Activated T-helper 1 cell treated with Interleukin-2 at 50 U/mL for 16 hours (primary cell): ENCODE measurements at regions not wholly inside any gene's neighbourhood (a gene's known extent, or its start where the extent isn't known, plus 50 kb on each side); places are given as distances from the start of the nearest gene placed in this dataset.
"Not testable (repeated sequence)": the region's sequence is repeated elsewhere in the genome, so short reads cannot be mapped to it uniquely, and the experiment has no call there.

Experiments
- DNase-seq: peaks from one replicate; pipeline ENCODE4 v3.0.0-alpha.2; 2020; ENCODE audit warnings: low read depth

- DNase-seq: no peak
Observed at GRCh38 chr5:40277161-40277906, 402.4 kb upstream of the PTGER4 start.

DNA sequence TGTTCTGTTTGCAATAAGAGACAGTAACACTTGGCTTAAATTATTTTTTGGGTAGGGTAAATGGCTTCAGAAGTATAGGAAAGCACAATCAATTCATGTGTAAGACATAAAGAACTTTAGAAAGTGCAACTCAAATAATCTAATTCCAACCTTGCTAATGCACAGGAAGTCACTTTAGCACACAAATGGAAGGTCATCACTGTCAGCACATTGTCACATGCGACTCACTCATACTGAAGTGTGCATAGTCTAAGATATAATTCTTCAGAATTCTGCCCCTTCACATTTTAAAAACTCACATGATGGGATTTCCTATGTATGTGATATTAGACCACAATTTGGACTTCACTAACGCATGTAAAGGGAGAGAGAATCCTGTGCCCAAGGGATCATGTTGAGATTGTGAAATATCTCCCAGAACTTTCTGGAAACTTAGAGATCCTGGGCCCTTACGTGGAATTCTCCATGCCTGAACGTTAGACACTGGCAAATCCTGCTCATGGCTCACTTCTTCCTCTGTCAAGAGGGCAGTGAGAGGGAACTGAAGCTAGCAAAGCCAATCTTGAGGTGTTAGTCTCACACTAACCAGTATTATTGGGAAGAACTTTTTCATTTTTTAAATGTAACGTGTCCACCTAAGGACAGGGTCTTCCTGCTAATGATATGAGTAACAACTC lies 403.2 kb upstream of the PTGER4 start:
- DNase-seq: no peak

DNA sequence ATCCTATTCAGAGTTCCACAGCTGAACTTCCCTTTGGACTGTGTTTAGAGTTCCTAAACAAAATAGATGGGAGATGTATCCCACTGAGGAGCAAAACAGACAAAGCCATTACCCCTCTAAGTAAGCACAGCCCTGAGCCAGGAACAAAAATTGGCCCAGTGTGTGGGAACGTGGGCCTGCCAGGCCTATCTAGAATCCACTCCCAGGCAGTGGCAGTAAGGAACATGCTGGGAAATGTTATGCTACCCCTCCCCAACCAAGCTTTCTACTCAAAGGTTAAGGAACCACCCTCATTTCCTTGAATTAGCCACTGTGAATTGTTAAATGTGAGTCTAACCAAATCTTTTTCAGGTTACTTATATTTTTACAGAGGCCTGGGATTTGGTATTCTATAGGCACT lies 405.1 kb upstream of the PTGER4 start:
- DNase-seq: no peak

DNA sequence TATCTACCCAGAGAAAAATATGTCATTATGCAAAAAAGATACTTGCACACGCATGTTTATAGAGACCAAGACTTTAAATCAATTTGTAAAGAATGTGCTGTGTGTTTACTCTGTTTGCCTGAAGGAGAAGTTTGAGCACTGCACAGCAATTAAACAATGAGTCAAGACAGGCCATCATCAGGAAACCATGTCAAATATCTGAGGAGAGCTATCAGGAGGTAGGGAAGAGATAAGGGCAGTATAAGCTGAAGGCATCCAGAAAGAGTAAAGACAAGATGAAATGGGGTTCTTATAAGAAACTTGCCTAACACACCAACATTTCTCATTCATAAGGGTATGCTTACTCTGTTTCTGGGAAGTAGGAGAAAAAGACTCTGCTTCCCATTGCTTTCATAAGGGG lies 405.8 kb upstream of the PTGER4 start:
- DNase-seq: no peak

DNA sequence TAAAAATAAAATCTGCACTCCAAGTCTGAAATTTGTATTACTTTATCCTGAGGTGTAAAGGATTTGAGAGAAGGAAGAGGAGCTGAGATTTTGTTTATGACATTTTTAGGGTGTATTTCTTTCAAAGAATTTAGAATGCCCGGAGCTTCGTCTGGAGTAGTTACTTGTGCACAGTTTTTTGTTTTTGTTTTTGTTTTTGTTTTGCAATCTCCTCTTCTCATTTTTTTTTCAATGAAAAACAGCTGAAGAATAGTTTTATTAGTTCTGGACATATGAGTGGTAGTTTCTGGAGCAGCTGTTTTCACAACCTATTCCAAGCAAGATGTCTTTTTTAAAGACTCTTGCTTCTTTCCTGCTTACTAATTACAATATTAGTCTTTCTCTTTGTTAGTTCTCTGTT lies 408.2 kb upstream of the PTGER4 start:
- no peak for DNase-seq

DNA sequence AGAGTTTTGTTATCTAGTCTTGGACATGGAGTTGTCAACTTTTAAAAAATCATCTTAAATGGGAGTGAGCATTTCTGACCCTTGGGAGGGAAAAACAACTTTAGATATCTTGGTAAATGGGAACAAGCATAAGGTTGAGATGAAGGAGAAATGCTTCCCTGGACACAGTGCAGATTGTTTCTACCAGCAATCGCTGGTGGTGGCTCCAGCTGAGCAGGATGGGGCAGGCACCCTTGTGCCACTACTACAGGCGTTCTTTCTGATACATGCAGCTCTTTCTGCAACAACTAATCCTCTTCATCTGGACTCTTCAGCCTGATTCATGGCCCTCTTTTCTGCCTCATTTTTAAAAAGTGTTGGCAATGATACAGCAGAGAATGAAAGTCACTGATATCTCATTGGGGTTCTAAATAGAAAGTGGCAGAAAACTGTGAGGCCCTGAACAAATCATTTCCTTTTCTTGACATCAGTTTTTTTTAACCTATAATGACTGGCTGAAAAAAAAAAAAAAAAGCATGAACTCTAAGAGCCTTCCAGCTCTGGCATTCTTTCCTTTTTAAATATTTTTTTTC lies 409.4 kb upstream of the PTGER4 start:
- DNase-seq: no peak

GRCh38 chr5:40268088-40268487 lies 411.6 kb upstream of the PTGER4 start:
- DNase-seq: no peak

- DNase-seq: no peak
Observed at GRCh38 chr5:40266952-40267351, 412.8 kb upstream of the PTGER4 start.

DNA sequence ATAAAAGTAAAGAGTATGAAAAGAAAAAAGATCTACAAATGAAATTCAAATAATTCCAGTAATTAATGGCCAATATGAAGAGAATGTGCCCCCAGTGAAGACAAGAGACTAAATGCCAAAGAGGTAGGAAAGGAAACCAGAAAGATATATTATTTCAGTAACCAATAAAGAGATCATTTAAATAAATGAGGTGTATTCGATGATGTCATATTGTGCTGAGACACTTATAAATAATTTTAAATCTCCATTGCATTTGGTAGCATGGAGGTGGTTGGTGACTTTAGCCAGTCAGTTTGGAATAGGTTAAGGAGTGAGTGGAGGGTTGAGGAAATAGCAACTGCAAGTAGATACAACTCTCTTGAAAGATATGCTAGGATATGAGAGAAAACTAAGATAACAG lies 417.7 kb upstream of the PTGER4 start:
- no peak for DNase-seq

GRCh38 chr5:40260361-40260760 lies 419.4 kb upstream of the PTGER4 start:
- DNase-seq: no peak

- no peak for DNase-seq
Observed at GRCh38 chr5:40258222-40258621, 421.5 kb upstream of the PTGER4 start.

- DNase-seq: no peak
Observed at GRCh38 chr5:40240671-40241070, 439.0 kb upstream of the PTGER4 start.

DNA sequence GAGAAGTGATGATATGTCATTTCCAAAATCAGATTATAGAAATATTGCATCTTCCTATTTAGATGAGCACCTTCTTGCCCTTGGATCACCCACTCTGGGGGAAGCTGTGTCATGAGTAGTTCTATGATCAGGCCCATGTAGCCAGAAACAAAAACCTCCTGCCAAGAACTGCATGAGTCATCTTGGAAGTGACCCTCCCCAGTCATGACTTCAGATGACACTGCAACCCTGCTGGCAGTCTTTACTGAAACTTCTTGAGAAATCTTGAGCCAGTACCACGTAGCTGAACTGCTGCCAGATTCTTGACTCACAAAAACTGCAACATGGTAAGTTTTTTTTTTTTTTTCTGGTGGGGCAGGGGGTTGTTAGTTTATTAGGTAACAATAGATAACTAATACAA lies 439.6 kb upstream of the PTGER4 start:
- DNase-seq: no peak

GRCh38 chr5:40238066-40238745 lies 441.5 kb upstream of the PTGER4 start:
- DNase-seq: no peak

- no peak for DNase-seq
Observed at GRCh38 chr5:40235471-40236400, 444.0 kb upstream of the PTGER4 start.

- no peak for DNase-seq
Observed at GRCh38 chr5:40233268-40233667, 446.4 kb upstream of the PTGER4 start.

DNA sequence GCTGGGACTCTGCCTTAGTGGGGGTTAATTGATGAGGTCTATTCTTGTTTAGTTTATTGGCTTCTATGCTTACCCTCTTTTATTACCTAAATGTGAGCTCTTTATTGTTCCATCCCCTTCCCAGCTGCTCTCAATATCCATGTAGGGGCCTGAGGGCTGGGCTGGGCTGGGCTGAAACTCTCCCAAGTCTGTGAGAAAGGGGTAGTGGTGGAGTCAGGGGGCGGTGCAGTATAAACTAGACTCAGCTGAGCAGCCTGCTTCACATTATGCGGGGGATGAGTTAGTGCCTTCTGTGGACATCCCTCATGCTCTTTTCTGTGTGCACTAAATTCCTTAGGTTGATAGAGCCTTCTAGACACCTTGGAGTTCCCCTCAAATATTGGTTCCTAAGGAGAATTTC lies 451.8 kb upstream of the PTGER4 start:
- no peak for DNase-seq

GRCh38 chr5:40227366-40227765 lies 452.3 kb upstream of the PTGER4 start:
- no peak for DNase-seq

DNA sequence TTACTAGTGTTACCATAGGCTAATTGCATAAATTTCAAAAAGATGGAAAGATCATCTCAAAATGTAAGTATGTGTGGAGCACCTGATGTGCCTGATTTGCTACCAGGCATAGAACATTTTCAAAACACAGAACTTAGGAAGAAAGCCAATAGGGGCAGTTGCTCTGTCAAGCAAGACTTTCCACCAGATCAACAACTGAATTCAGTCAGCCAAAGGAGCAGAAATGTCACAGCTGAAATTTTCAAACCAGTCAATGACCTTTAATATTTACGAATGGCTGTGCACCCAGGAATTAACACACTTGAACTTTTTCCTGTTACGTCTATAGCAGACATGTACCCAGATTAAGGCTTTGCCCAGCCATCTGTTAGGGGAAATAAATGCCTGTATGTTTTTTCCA lies 452.8 kb upstream of the PTGER4 start:
- no peak for DNase-seq

DNA sequence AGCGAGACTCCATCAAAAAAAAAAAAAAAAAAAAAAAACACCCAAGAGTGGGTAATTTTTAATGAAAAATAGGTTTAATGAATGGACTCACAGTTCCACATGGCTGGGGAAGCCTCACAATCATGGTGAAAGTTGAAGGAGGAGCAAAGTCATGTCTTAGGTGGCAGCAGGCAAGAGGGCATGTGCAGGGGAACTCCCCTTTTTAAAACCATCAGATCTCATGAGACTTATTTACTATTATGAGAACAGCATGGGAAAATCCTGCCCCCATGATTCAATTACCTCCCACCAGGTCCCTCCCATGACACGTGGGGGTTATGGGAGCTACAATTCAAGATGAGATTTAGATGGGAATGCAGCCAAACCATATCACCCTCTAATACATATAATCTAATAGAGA lies 454.6 kb upstream of the PTGER4 start:
- not testable (repeated sequence) for DNase-seq

DNA sequence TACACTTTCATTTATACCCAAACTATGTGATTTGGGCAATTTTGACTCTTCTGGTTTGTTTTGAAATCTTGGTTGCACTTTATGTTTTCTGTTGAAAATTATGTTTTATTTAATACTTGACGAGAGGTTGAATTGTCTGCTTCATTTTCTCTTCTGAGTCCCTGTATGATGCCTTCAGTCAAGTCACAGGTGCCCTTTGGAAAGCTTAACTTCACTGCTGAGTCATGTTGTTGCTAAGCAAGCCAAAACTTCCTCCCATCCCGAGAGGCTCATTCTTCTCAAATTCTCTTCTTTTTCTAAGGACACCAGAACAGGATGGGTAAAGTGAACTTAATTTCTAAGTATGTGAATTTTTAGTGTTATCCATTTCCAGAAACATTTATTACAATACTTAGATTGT lies 455.3 kb upstream of the PTGER4 start:
- DNase-seq: no peak

- DNase-seq: no peak
Observed at GRCh38 chr5:40223884-40224402, 455.8 kb upstream of the PTGER4 start.
